Chondrocyte (in vitro differentiated cells): ENCODE measurements at regions not wholly inside any gene's neighbourhood (a gene's known extent, or its start where the extent isn't known, plus 50 kb on each side); places are given as distances from the start of the nearest gene placed in this dataset.

ENCODE experiments used
- DNase-seq: peaks from one replicate; pipeline ENCODE4 v3.0.0; 2021; ENCODE audit warnings: mixed read lengths, low spot score
- H3K27ac Mint-ChIP-seq: one replicate; pipeline ENCODE4 v1.8.0; 2021; ENCODE audit warnings: mild to moderate bottlenecking, moderate library complexity, mixed read lengths; ENCODE audit not compliant: unreplicated experiment
- H3K27me3 Mint-ChIP-seq: 2 replicates; pipeline ENCODE4 v1.8.0; 2021; ENCODE audit warnings: low read depth, mixed read lengths
- H3K36me3 Mint-ChIP-seq: 2 replicates; pipeline ENCODE4 v1.8.0; 2021; ENCODE audit warnings: low read depth, mixed read lengths
- H3K4me1 Mint-ChIP-seq: 2 replicates; pipeline ENCODE4 v1.8.0; 2021; ENCODE audit warnings: low read depth, mild to moderate bottlenecking, mixed read lengths
- H3K4me3 Mint-ChIP-seq: one replicate; pipeline ENCODE4 v1.8.0; 2021; ENCODE audit warnings: mild to moderate bottlenecking, moderate library complexity, mixed read lengths; ENCODE audit not compliant: unreplicated experiment
- H3K9me3 Mint-ChIP-seq: 2 replicates; pipeline ENCODE4 v1.8.0; 2021; ENCODE audit warnings: low read depth, mixed read lengths
- CTCF ChIP-seq: fragments of 200-600 bp; sonication (generic); IDR thresholded peaks from 2 replicates; pipeline ENCODE4 v1.5.0; 2021; ENCODE audit warnings: antibody characterized with exemption, mild to moderate bottlenecking, moderate library complexity

DNA sequence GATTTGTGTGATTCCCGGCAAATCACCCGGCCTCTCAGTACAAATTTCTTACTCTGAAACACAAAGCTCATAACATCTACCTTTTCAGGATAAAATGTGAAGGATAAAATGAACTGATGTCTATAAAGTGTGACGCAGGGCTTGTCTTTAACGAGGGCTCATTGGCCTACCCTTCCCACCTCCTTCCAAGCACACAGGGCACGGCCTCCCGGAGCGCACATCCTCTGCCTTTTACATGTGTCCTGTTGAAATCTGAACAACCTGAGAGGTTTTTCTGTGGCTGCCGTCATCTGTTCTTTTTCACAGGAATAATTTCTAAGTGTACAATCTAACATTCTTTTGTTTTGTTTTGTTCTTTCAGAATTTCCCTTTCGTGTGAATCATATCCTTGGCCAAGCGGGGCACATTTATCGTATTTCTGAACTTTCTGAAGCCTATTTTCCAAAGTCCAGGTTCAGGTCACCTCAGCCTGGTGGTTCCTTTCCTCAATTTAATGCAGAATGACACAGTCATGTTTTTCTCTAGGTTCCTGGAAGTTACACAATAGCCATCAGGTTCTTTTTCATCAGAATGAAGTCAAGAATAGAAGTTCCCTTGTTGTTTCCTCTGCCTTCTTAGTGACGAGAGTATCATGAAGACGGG, 53.1 kb upstream of the SPRY1 start:
- DNase-seq: no peak
- no peaks in the 10 kb centered on the region for H3K27me3 Mint-ChIP-seq
- H3K36me3 Mint-ChIP-seq: no peaks in the 10 kb centered on the region
- H3K27ac Mint-ChIP-seq: no peak overlapping the region
- no peak overlapping the region for H3K4me3 Mint-ChIP-seq
- no peak for TF ChIP-seq CTCF
- peaks cover 16% of the 10 kb centered on the region for H3K4me1 Mint-ChIP-seq
- no peaks in the 10 kb centered on the region for H3K9me3 Mint-ChIP-seq

DNA sequence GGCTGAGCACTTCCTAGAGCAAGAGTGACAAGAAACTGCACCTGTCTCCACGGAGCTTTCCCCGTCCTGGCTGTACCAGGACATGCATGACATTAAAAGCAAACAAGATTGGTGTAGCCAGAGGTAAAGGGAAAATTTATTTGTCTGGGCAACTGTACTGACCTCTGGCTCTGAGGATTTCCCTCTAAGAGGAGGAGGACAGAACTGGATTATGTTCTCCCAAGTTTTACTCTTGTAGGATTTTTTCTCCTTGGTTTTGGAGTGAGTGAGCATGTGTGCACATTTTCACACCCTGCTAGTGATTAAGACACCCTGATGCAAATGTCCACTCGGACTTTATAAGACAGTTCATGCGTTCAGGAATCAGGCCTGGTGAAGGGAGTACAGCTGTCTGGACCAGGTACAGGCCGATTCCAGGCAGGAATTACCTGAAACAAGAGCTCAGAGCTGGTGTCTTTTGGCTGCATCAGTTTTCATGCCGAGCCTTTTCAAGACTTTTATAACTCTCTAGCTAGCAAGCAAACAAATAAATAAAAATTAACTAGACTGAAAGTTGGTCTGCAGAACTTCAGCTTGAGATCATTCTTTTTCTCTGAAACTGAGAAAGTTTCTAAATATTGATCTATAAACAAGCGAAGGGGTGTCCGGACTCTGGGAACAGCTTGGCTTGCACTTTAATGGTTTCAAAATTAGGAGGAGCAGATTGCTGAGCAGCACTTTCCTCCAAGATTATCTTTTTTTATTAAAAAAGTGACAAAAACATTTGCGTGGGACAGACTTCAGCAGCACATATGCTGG, 51.3 kb upstream of the SPRY1 start:
- H3K27ac Mint-ChIP-seq: no peak overlapping the region
- TF ChIP-seq CTCF: no peak
- peaks cover 13% of the 10 kb centered on the region for H3K4me1 Mint-ChIP-seq
- no peaks in the 10 kb centered on the region for H3K27me3 Mint-ChIP-seq
- DNase-seq: no peak
- H3K36me3 Mint-ChIP-seq: no peaks in the 10 kb centered on the region
- H3K4me3 Mint-ChIP-seq: no peak overlapping the region
- H3K9me3 Mint-ChIP-seq: no peaks in the 10 kb centered on the region

- no peaks in the 10 kb centered on the region for H3K36me3 Mint-ChIP-seq
- no peak overlapping the region for H3K4me3 Mint-ChIP-seq
- DNase-seq: no peak
- no peak for TF ChIP-seq CTCF
- H3K27ac Mint-ChIP-seq: no peak overlapping the region
- H3K4me1 Mint-ChIP-seq: peaks cover 10% of the 10 kb centered on the region
- no peaks in the 10 kb centered on the region for H3K9me3 Mint-ChIP-seq
- no peaks in the 10 kb centered on the region for H3K27me3 Mint-ChIP-seq
Observed at GRCh38 chr4:123345935-123346300, 50.7 kb upstream of the SPRY1 start.

- no peaks in the 10 kb centered on the region for H3K36me3 Mint-ChIP-seq
- H3K9me3 Mint-ChIP-seq: no peaks in the 10 kb centered on the region
- TF ChIP-seq CTCF: no peak
- no peak for DNase-seq
- H3K27ac Mint-ChIP-seq: no peak overlapping the region
- H3K4me3 Mint-ChIP-seq: no peak overlapping the region
- H3K27me3 Mint-ChIP-seq: no peaks in the 10 kb centered on the region
- H3K4me1 Mint-ChIP-seq: peaks cover 10% of the 10 kb centered on the region
Observed at GRCh38 chr4:123346330-123346940, 50.2 kb upstream of the SPRY1 start.
